Medulla oblongata (tissue), 1 donor: ENCODE measurements at regions not wholly inside any gene's neighbourhood (a gene's known extent, or its start where the extent isn't known, plus 50 kb on each side); places are given as distances from the start of the nearest gene placed in this dataset.

ENCODE experiments used
- DNase-seq: peaks from one replicate; pipeline ENCODE4 v3.0.0-alpha.2; 2015; ENCODE audit errors: extremely low spot score

DNA sequence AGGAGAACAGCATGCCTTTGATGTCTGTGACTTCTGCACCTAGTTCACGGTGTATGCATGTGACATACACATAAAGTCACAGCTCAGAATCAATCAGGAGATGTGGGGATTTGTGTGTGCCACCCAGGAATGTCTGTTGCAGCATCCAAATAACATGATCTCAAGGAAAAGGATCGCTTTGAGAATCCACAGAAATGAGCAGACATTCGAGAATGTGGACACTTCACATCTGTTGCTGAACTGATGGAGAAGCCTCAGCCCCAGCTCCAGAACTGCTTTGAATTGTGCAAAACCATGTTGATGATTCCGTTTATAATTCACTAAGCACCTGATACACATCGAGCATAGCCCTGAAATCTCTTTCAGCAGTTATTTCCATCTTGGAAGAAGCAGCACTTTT is 208.6 kb downstream of the CMPK2 start:
- no peak for DNase-seq

- DNase-seq, result no peak
Observed at GRCh38 chr2:6657855-6658254, 207.9 kb downstream of the CMPK2 start.

DNA sequence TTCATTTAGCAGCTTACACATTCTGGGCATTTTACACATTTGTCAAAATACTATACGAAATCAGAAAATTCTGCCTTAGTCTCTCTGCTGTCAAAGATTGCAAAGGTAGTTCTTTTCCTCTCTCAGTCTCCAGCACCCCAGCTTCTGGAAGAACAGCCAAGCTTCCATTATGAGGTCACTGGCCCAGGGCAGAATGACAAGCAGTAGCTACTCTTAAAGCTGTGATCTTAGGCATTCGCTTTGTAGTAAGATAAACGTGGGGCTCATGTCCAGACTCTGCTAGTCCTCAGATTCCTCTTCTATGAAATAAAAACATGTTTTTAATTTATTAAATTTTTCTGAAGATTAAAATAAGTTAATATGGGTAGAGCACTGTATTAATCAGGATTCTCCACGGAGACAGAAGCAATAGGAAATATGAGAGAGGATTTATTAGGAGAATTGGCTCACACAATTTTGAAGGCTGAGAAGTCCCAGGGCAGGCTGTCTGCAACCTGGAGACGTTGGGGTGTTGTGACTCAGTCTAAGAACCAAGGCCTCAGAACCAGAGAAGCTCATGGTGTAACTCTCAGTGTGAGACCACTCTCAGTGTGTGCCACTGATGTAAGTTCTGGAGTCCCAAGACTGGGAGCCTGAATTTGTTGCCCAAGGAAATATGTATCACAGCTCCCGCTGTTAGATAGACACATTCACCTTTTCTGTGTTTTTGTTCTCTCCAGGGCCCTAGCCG is 201.2 kb downstream of the CMPK2 start:
- DNase-seq, result no peak

GRCh38 chr2:6665093-6666045 is 200.3 kb downstream of the CMPK2 start:
- no peak for DNase-seq

GRCh38 chr2:6667326-6667725 is 198.4 kb downstream of the CMPK2 start:
- DNase-seq, result no peak

- DNase-seq, result no peak
Observed at GRCh38 chr2:6671913-6672312, 193.8 kb downstream of the CMPK2 start.

- no peak for DNase-seq
Observed at GRCh38 chr2:6674381-6674780, 191.3 kb downstream of the CMPK2 start.

DNA sequence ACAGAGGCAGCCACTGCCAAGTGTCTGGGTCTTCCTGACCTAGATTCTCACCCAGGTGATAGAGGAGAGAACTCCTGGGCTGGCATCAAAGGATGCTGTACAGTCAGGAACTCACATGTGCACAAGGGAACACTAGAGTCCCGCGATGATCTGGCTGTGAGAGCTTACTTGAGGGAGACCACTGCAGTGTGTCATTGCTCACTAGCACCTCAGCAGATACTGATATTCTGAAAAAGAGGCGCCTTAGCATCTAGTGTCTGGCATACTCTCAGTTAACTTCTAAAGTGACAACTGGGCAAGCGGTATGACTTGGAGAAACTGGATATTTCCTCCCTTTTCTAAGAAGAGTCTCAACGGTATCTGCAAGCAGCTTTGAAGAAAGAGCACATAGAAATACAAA is 189.9 kb downstream of the CMPK2 start:
- DNase-seq, result no peak

DNA sequence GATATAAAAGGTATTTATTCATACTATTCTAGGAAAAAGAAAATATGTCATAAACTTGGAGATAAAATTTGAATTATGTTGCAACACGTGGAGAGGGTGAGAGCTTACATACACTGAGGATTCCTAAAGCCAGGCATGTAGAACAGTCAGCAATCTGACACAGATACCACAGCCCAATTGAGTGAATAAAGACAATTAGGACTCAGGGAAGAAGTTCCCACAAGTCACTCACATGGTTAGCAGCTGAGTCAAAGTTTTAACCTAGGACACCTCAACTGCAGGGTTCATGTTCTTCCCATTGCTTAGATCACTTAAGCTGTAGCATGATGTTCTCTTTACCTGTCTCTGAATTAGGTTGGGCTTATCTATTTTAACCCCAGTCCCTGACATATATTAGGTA is 189.5 kb downstream of the CMPK2 start:
- no peak for DNase-seq

GRCh38 chr2:6676776-6677175 is 188.9 kb downstream of the CMPK2 start:
- DNase-seq, result no peak

DNA sequence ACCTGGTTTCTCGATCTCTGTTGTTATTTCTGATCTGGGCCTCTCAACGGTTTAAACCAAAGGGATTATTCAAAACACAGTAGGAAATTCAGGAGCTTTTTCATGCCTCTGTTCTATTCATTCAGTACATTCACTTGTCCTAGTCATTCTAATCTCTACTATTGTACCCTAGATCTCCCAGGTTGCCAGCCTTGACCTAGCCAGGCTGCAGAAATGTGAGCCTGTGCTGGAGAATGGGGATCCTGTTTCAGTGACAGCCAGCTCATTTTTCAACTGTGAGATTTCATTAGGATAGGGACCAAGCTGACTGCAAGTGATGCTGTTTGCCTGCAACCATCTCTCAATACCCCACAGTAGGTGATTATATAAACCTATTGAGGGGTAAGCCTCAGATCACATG is 186.2 kb downstream of the CMPK2 start:
- no peak for DNase-seq

GRCh38 chr2:6683516-6683915 is 182.2 kb downstream of the CMPK2 start:
- peak; percentile 6 for DNase-seq

- DNase-seq, result no peak
Observed at GRCh38 chr2:6685447-6685846, 180.3 kb downstream of the CMPK2 start.

GRCh38 chr2:6692056-6692455 is 173.7 kb downstream of the CMPK2 start:
- no peak for DNase-seq

DNA sequence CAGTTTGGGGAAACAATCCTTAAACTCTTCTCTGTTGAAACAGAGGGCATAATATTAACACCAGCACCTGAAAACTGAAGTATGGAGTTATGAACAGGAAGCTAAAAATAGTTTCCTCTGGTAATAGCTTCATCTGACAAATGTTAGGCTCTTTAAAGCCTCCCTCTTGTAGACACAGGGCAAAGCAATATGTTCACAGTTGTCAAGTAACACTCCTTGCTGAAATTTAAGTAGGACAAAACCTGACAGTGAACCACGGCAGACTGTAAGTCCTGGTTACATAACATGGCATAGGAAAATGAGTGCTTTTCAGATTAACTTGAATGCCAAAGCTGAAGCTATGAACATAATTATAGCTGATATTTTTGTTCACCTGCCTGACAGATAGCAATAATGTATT is 172.9 kb downstream of the CMPK2 start:
- DNase-seq, result no peak

GRCh38 chr2:6694555-6694954 is 171.2 kb downstream of the CMPK2 start:
- no peak for DNase-seq

GRCh38 chr2:6700335-6700734 is 165.4 kb downstream of the CMPK2 start:
- no peak for DNase-seq

GRCh38 chr2:6704077-6704476 is 161.6 kb downstream of the CMPK2 start:
- no peak for DNase-seq

DNA sequence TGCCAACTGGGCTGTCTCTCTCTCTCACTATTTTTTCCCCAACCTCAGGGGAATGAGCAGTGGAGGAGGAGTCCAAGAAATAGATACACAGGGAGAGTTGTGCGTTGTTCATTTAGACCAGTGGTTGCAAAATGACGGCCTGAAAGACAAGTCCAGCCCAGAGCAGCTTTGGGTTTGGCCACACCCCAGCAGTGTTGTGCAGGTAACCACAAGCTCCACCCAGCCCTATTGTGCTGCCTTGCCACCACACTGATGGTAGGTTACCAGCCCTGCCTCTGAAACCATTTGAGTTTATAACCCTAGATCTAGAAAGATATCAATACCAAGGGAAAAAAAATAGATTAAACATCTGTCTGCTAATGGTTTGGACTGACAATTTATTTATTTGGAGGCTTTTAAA is 144.3 kb downstream of the CMPK2 start:
- no peak for DNase-seq

DNA sequence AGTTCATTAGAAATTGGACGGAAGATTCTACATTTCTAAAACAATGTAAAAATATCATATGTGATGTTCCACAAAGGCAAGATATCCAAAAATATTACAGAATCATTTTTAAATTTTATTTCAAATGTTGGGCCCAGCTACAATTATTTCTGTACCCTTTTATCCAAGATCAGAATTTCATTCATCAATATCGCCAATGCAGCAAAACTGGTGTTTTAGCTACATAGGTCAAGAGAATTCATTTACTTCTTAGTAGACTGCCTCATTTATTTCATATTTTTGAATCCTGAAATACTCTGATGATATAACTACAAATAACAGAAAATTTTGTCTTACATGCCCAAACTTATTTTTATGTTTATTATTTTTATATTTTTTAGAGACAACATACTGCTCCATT is 143.1 kb downstream of the CMPK2 start:
- no peak for DNase-seq

- DNase-seq, result no peak
Observed at GRCh38 chr2:6723865-6724604, 141.7 kb downstream of the CMPK2 start.

DNA sequence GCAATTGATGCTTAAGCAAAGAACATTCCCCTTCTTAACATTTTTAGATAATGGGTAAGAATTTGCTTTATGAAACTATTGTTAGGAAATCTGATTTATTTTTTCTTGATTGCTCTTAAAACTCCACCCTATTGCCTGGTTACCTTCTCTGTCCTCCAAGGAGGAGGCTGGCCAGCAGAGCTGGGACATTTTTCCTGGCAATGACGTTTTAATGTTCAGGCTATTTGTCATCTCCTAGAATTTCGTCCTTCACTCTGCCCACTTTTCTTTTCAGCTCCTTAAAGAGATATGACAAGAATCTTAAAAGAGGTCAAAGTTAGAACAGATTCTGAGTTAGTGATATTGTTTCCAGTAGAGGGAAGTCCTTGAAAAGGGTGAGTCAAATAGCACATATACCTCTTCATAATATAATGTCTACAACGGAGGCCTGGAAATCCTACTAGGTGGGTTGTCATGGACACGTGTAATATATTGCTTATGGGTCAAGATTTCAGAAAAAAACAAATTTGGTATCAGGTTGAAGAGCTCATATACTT is 141.0 kb downstream of the CMPK2 start:
- no peak for DNase-seq
